B cell (primary cell): ENCODE measurements at regions not wholly inside any gene's neighbourhood (a gene's known extent, or its start where the extent isn't known, plus 50 kb on each side); places are given as distances from the start of the nearest gene placed in this dataset.

ENCODE experiments used
- ATAC-seq: fragments of 200-7000 bp; cut with Tn5 transposase; one replicate; pipeline ENCODE4 v1.10.0; 2021; ENCODE audit warnings: low read depth, mild to moderate bottlenecking, moderate number of reproducible peaks, moderate library complexity
- CTCF ChIA-PET: fragments of 350-600 bp; sonication (Branson Sonifier 250); formaldehyde crosslinking; loops from one replicate; lab custom pipeline; 2021; ENCODE audit warnings: antibody characterized with exemption, inconsistent platforms; lab: Charles Lee
- POLR2A ChIA-PET: fragments of 350-600 bp; sonication (Branson Sonifier 250); formaldehyde crosslinking; loops from one replicate; lab custom pipeline; 2021; ENCODE audit warnings: antibody characterized with exemption; lab: Charles Lee
- DNase-seq: peaks from one replicate; pipeline ENCODE4 v3.0.0; 2013
- H2AFZ ChIP-seq: 2 replicates; pipeline ENCODE4 v1.6.1; 2012; ENCODE audit warnings: mild to moderate bottlenecking, low read depth, low read length; ENCODE audit not compliant: insufficient read depth, poor library complexity, severe bottlenecking
- H3K27ac ChIP-seq, 2 donors: 1 replicate in 1 of 2; 2 replicates in 1 of 2; pipeline ENCODE4 v1.5.1; 2012 to 2013; ENCODE audit warnings: low read length in 2 of 2, mild to moderate bottlenecking in 2 of 2, moderate library complexity in 1 of 2
- H3K27me3 ChIP-seq, 4 experiments: fragments of 200-600 bp in 1 of 4; sonication (generic) in 1 of 4; replicated peaks in 1 of 4; 1 replicate in 2 of 4; 2 replicates in 2 of 4; pipeline versions ENCODE4 v1.6.1 to v1.7.0; 2013 to 2016; ENCODE audit warnings: low read length in 3 of 4, mild to moderate bottlenecking in 2 of 4, mixed read lengths in 1 of 4, moderate library complexity in 1 of 4; ENCODE audit not compliant: insufficient read depth in 4 of 4, control insufficient read depth in 3 of 4; ENCODE audit errors: control extremely low read depth in 1 of 4
- H3K36me3 ChIP-seq, 2 experiments: replicated peaks in 1 of 2; 1 replicate in 1 of 2; 2 replicates in 1 of 2; pipeline versions ENCODE4 v1.6.1 to v1.7.1; 2013; ENCODE audit warnings: low read length in 1 of 2; ENCODE audit not compliant: insufficient read depth in 2 of 2, control insufficient read depth in 1 of 2; ENCODE audit errors: control extremely low read depth in 1 of 2, extremely low read depth in 1 of 2
- H3K4me1 ChIP-seq, 2 donors: fragments of 200-600 bp in 1 of 2; sonication (generic) in 1 of 2; 1 replicate in 1 of 2; 2 replicates in 1 of 2; pipeline versions ENCODE4 v1.5.1 to v1.6.1; 2013 to 2017; ENCODE audit warnings: low read length in 2 of 2; ENCODE audit not compliant: control insufficient read depth in 2 of 2, insufficient read depth in 2 of 2
- H3K4me2 ChIP-seq: replicated peaks from 2 replicates; pipeline ENCODE3; 2012; ENCODE audit warnings: mild to moderate bottlenecking, low read depth, low read length; ENCODE audit not compliant: poor library complexity, severe bottlenecking
- H3K4me3 ChIP-seq, 5 experiments: fragments of 200-600 bp in 1 of 5; sonication (generic) in 1 of 5; 1 replicate in 3 of 5; 2 replicates in 2 of 5; pipeline versions ENCODE4 v1.5.1 to v1.7.0; 2011 to 2016; ENCODE audit warnings: low read length in 4 of 5, mild to moderate bottlenecking in 4 of 5, low read depth in 2 of 5, control low read depth in 1 of 5, moderate library complexity in 1 of 5; ENCODE audit not compliant: insufficient read depth in 1 of 5; ENCODE audit errors: control extremely low read depth in 1 of 5, extremely low read depth in 1 of 5
- H3K79me2 ChIP-seq: fragments of 200-600 bp; sonication (generic); one replicate; pipeline ENCODE4 v1.6.0; 2016; ENCODE audit warnings: low read length; ENCODE audit not compliant: control insufficient read depth, insufficient read depth
- H3K9ac ChIP-seq: fragments of 200-600 bp; sonication (generic); 2 replicates; pipeline ENCODE4 v1.6.1; 2017; ENCODE audit warnings: mild to moderate bottlenecking, low read length, moderate library complexity
- H3K9me3 ChIP-seq, 3 donors: one replicate each; pipeline versions ENCODE4 v1.6.1 to v1.7.1; 2013; ENCODE audit warnings: low read length in 2 of 3; ENCODE audit not compliant: control insufficient read depth in 2 of 3, insufficient read depth in 1 of 3; ENCODE audit errors: control extremely low read depth in 1 of 3
- H4K20me1 ChIP-seq: 2 replicates; pipeline ENCODE4 v1.6.0; 2012; ENCODE audit warnings: mild to moderate bottlenecking, low read length; ENCODE audit not compliant: insufficient read depth, control insufficient read depth, poor library complexity, severe bottlenecking
- H3K27ac Mint-ChIP-seq: one replicate; pipeline ENCODE4 v1.8.0; 2021; ENCODE audit warnings: mixed read lengths
- H3K27me3 Mint-ChIP-seq: one replicate; pipeline ENCODE4 v1.8.0; 2021; ENCODE audit warnings: mixed read lengths
- H3K4me1 Mint-ChIP-seq: one replicate; pipeline ENCODE4 v1.8.0; 2021; ENCODE audit warnings: mixed read lengths
- H3K4me3 Mint-ChIP-seq: one replicate; pipeline ENCODE4 v1.8.0; 2021; ENCODE audit warnings: mixed read lengths
- H3K9me3 Mint-ChIP-seq: one replicate; pipeline ENCODE4 v1.8.0; 2022; ENCODE audit warnings: mixed read lengths; ENCODE audit not compliant: insufficient read depth
- EZH2 ChIP-seq: IDR thresholded peaks from 2 replicates; pipeline ENCODE4 v1.6.1; 2012; ENCODE audit warnings: borderline replicate concordance, low read depth, mild to moderate bottlenecking, moderate library complexity, low read length; ENCODE audit not compliant: insufficient read depth, poor library complexity, severe bottlenecking
- WGBS: methylation state at CpG from one replicate; pipeline ENCODE4 v1.1.5; 2013; ENCODE audit warnings: missing lambda C conversion rate; ENCODE audit not compliant: insufficient coverage; 5-methylcytosine and 5-hydroxymethylcytosine counted together
- intact Hi-C: fragments of 100-400 bp; cut with micrococcal nuclease; formaldehyde crosslinking; loops from one replicate; pipeline ENCODE4 v1.10.0; 2022
- TF ChIP-seq, protein P1 (sequence below): fragments of 200-600 bp; IDR thresholded peaks from one replicate; pipeline ENCODE4 v1.8.0; 2022; ENCODE audit warnings: antibody characterized with exemption, mild to moderate bottlenecking

DNA sequence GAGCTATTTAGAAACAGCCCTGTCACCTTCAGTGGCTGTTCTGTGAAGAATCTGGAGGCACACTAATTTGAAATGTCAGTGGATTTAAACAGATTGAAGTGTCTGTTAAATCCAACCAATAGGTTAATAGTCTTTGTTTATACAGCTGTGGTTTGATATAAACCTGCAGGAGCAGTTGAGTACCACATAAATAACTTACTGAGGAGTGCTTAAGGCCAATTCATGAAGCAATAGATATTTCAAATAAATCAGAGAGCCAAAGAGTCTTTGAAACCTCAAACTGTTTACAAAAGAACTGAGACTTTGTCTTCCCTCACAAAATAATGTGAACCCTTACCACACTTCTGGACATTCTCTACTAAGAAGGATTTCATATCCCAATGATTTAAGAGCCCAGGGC lies 111.9 kb downstream of the FEM1C start:
- Histone ChIP-seq H3K4me1 (no peaks in the 10 kb centered on the region), H3K9me3 (no peaks in the 10 kb centered on the region), H3K4me2 (no peak overlapping the region), H2AFZ (no peak overlapping the region), H3K79me2 (no peaks in the 10 kb centered on the region), H4K20me1 (no peaks in the 10 kb centered on the region), H3K27me3 (peaks cover 0 to 3% (median 0%) of the 10 kb centered on the region in 4 experiments), H3K27ac (no peak overlapping the region), H3K36me3 (no peaks in the 10 kb centered on the region), H3K4me3 (no peak overlapping the region), H3K9ac (no peak overlapping the region)
- H3K27ac Mint-ChIP-seq = no peak overlapping the region
- POLR2A ChIA-PET = no interaction called here
- peaks cover 3% of the 10 kb centered on the region for H3K27me3 Mint-ChIP-seq
- no peak for ATAC-seq
- intact Hi-C loops = no loop called here
- CTCF ChIA-PET = interaction anchor here (0.6 kb wide), 1 partner anchor 187 kb away, joined by 3 read pairs; no protein-coding TSS in a partner anchor
- no peak overlapping the region for H3K4me3 Mint-ChIP-seq
- no peak for TF ChIP-seq EZH2
- TF ChIP-seq, protein P1, sequence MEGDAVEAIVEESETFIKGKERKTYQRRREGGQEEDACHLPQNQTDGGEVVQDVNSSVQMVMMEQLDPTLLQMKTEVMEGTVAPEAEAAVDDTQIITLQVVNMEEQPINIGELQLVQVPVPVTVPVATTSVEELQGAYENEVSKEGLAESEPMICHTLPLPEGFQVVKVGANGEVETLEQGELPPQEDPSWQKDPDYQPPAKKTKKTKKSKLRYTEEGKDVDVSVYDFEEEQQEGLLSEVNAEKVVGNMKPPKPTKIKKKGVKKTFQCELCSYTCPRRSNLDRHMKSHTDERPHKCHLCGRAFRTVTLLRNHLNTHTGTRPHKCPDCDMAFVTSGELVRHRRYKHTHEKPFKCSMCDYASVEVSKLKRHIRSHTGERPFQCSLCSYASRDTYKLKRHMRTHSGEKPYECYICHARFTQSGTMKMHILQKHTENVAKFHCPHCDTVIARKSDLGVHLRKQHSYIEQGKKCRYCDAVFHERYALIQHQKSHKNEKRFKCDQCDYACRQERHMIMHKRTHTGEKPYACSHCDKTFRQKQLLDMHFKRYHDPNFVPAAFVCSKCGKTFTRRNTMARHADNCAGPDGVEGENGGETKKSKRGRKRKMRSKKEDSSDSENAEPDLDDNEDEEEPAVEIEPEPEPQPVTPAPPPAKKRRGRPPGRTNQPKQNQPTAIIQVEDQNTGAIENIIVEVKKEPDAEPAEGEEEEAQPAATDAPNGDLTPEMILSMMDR = no peak
- peaks cover 4% of the 10 kb centered on the region for H3K4me1 Mint-ChIP-seq
- H3K9me3 Mint-ChIP-seq = peaks cover 3% of the 10 kb centered on the region
- no peak for DNase-seq

- no peak for ATAC-seq
- H3K27ac ChIP-seq = no peak overlapping the region
- no peaks in the 10 kb centered on the region for H3K9me3 ChIP-seq
- no peak for TF ChIP-seq EZH2
- TF ChIP-seq, protein P1 = no peak
- H3K9ac ChIP-seq = no peak overlapping the region
- no peak overlapping the region for H3K4me3 Mint-ChIP-seq
- H3K9me3 Mint-ChIP-seq = no peaks in the 10 kb centered on the region
- H3K79me2 ChIP-seq = no peaks in the 10 kb centered on the region
- H3K27me3 Mint-ChIP-seq = peaks cover 3% of the 10 kb centered on the region
- peaks cover 0 to 3% (median 0%) of the 10 kb centered on the region in 4 experiments for H3K27me3 ChIP-seq
- no peaks in the 10 kb centered on the region for H3K4me1 ChIP-seq
- H3K4me1 Mint-ChIP-seq = peaks cover 4% of the 10 kb centered on the region
- POLR2A ChIA-PET = no interaction called here
- WGBS = 80% methylated on average over 1 of the region's 1 CpG
- H4K20me1 ChIP-seq = no peaks in the 10 kb centered on the region
- H3K4me3 ChIP-seq = no peak overlapping the region
- no peak overlapping the region for H3K27ac Mint-ChIP-seq
- H3K36me3 ChIP-seq = no peaks in the 10 kb centered on the region
- H2AFZ ChIP-seq = no peak overlapping the region
- no peak for DNase-seq
- intact Hi-C loops = no loop called here
- CTCF ChIA-PET = interaction anchor here (0.5 kb wide), 1 partner anchor 20 kb away, joined by 3 read pairs; no protein-coding TSS in a partner anchor
- no peak overlapping the region for H3K4me2 ChIP-seq
Measured at GRCh38 chr5:115431116-115431515, 113.5 kb downstream of the FEM1C start.
